GM19397 (cell line): ENCODE measurements at regions not wholly inside any gene's neighbourhood (a gene's known extent, or its start where the extent isn't known, plus 50 kb on each side); places are given as distances from the start of the nearest gene placed in this dataset.

Source experiments
- ATAC-seq: cut with Tn5 transposase; IDR thresholded peaks from one replicate; pipeline ENCODE4 v1.9.1; 2021; ENCODE audit warnings: mild to moderate bottlenecking, moderate library complexity; ENCODE audit not compliant: unreplicated experiment

DNA sequence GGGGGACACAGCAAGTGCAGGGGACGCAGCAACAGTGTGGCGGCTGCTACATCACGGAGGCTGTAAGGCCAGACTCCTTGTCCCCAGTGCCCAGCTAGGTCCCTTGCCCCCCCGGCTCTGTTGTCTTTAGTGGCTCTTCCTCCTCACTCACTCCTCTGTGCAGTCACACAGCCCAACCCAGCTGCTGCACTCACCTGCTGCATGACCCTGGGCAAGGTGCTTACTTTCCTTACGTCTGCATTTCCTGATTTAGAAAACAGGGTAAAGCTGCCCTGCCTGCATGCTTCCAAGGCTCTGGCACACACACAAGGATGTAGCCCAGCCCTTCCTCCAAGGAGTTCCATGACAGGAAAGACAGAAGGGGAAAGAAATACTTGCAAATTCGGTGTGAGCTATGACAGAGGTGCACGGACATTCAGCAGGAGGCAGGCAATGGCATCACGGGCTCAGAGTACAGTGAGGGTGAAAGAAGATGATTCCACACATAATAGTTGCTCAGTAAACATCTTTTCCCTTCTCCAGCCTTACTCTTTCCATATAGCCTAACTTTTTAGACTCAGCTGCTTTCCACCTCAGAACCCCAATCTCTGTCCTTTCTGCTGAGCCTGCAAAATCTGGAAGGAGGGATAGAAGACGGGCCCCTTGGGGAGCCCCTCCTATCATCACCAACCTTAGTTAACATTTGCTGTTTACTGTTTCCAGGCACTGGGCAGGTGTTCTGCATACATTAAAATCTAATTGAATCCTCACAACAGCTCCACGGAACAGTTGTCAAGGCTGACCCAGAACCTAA is 150.9 kb downstream of the MRM1 start:
- ATAC-seq = no peak

DNA sequence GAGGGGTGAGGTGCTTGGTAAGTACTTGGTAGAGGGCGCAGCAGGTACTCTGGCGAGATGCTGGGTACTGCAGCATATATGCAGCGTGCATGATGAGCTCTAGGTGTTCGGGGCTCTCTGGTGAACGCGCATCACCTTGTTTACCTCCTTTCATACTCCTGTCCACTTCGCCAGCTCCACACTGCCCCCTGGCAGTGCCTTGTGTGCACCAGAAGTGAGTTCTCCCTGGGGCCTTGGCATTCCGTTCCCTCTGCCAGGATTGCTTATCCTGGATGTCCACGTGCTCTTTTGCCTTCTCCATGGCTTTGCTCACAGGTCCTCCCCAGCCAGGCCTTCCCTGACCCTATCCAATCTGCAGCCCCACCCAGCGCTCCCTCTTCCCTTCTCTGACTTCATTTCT is 154.2 kb downstream of the MRM1 start:
- ATAC-seq = no peak

DNA sequence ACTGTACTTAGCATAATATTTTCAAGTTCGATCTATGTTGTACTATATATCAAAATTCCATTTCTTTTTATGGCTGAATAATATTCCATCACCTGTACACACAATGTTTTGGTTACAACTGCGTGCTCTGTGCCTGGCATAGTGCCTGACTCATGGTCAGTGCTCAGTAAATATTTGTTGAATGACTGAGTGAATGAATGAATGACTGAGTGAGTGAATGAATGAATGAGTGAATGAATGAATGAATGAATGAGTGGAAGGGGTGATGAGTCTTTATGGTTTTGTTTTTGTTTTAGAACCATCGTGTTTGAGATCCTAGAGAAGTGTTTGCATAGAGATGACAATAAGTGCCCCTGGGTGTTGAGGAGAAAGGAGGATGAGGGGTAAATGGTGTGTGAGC is 155.3 kb downstream of the MRM1 start:
- no peak for ATAC-seq

DNA sequence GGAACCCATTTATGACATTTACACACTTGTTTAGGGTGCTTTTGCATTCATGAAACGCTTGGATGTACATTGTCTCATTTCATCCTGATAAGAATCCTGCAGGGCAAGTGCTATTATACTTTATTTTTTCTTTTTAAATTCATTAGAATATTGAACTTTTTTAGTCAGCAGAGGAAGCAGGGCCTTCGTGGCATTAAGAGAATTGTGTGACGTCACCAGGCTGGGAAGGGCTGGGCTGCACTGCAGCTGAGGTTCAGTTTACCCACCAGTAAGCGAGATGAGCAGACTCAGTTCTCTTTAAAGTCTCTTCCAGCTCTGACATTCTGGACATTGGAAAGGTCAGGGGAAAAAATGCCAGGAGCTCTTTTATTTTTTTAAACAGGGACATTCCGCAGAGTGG is 159.0 kb downstream of the MRM1 start:
- no peak for ATAC-seq

DNA sequence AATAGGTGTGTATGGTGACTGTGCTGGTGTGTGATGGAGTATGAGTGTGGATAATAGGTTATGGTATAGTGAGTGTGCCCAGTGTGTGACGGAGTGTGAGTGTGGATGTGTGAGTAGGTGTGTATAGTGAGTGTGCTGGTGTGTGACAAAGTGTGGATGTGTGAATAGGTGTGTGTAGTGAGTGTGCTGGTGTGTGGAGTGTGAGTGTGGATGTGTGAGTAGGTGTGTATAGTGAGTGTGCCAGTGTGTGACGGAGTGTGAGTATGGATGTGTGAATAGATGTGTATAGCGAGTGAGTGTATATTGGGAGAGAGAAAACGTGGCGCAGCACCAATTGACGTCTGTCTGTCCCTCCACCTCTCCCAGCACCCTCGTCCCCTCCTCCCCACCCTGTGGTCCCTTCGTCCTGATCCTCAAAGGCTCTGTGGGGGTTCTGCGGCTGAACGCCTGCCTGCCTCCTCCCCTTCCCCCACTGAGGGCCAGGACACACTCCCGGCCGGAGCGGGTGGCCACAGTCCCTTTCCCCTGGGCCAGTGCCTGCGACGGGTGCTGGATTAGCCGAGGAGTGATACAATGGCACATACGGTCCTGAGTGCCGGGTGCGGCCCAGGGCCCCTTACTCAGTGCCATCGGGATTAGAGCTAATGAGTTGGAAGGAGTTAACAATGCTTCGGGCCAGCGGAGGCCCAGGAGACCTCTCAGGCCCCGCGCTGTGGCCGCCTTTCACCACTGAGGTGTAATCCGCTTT is 160.0 kb downstream of the MRM1 start:
- ATAC-seq = no peak

DNA sequence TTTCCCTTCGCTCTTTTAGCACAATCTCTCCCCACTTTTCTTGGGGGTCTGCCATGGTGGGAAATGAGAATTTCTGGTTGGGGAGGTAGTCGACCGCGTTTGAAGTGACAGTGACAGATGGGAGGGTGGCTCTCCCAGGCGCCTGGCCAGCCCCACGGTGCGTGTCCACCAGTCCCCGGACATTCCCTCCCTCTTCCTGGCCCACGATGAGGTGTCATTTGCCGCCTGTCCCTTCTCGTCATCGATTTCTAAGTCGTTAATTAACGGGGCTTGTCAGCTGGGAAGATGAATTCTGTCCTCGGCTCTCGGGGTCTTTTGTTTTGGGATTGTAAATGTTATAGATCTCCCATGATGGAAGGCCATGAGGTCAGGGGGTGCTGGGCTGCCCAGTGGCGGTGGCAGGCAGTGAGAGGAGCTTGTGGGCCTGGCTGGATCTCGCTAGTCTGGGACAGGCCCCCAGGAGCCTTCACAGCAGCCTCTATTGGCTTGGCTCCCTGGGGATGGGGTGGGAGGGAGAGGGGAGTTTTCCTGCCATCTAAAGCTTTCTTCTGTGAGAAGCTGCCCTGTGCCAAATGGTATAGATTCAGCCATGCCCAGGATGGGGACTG is 164.2 kb downstream of the MRM1 start:
- no peak for ATAC-seq

DNA sequence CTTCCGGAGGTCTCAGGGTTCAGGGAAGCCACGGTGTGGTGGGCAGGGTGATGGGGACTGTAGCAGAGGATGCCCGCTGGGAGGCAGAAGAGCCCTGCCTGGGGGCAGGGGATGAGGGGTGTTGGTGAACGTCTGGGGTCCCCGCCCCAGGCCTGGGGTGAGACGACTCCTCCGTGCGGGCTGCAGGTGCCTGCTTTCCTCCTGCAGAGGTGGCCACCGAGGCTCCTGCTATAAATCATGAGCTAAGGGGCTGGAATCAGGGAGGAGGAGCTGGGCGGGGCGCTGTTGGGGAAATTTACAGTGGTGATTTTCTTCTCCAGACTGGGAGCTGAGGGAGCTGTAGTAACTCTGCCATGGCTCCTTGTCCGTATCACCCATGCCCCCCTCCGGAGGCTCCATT is 167.0 kb downstream of the MRM1 start:
- ATAC-seq = no peak

DNA sequence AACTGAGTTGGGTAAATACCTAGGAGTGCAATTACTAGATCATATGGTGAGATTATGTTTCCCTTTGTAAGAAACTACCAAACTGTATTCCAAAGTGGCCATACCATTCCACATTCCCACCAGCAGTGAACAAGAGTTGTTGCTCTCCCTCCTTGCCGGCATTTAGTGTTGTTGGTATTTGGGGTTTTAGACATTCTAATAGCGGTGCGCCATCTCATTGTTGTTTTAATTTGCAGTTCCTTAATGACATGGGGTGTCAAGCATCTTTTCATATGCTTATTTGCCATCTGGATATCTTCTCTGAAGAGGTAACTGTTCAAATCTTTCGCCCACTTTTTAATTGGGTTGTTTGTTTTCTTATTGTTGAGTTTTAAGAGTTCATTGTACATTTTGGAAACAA is 164.2 kb upstream of the LHX1 start:
- no peak for ATAC-seq

DNA sequence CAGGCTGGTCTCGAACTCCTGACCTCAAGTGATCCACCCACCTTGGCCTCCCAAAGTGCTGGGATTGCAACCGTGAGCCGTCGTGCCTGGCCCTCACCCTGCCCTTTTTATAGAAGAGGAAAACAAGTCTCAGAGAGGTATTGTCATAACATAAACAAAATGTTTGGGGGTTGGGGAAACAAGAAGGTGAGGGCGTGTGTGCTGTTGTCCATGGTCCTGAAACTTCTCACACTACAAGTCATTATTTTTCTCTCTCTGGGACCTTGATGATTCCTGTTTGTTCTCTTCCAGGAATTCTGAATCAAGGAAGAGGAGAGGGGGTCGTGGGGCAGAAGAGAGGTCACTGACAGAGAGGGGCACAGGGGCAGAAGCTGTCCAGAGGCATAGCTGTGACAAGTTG is 160.2 kb upstream of the LHX1 start:
- ATAC-seq = no peak

DNA sequence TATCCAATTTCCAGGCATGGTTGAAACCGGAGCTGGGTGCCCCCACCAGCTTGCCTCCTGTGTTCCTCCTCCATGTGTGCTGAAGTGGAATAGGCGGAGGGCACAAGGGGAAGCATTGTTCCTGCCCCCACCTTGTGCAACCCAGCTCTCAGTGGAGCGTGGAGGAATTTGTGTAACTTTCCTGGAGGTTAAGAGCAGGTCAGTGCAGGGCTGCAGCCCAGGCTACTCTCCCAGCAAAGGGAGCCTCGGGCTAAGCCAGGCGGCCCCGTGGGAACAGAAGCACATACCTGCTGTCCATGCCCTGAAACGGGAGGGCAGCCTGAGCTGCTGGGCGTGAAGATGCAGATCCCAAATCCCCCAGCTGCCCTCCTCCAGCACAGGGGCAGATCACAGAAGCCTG is 158.8 kb upstream of the LHX1 start:
- no peak for ATAC-seq

DNA sequence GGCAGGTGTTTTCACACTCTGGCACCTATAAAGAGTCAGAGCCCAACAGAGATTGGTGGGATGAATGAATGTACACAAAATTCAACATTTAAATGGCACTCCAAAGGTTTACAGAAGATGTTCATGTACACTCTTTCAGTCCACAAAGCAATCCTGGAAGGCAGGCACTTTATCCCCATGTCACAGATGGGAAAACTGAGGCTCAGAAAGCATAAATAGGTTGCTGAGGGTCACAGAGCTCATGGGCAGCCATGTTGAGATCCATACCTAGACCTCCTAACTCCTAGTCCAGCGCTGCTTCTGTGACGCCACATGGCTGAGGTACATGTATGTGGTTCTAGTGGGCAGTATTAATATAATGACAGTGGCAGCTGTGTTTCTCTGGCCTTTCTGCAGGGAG is 157.7 kb upstream of the LHX1 start:
- ATAC-seq = no peak

DNA sequence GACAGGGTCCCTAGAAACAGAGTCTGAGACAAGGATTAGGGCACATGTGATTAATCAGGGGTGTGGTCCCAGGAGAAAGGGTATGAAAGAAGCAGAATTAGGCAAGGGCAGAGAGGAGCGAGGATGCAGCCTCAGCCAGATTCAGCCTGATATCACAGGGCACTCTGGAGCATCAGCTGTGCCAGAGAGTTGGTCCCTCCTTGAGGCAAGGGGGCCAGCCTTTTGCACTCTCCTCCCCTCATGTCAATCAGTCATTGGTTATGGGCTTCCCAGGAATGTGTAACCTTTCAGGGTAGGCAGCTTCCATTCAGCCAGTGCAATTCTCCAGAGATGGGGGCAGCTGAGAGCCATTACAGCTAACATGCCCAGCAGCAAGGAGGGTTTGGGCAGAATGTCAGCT is 152.6 kb upstream of the LHX1 start:
- no peak for ATAC-seq

DNA sequence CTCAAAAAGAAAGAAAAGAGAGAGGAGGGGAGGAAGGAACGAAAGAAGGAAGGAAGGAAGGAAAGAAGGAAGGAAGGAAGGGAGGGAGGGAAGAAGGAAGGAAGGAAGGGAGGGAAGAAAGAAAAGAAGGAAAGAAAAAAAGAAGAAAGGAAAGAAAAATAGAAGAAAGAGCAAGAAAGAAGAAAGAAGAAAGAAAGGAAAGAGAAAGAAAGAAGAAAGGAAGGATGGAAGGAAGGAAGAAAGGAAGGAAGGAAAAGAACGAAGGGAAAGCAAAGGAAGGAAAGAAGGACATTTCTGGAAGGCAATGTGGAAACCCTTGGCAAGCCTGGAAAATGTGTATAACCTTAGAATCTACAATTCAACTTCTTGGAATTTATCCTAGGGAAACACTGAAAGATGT is 150.4 kb upstream of the LHX1 start:
- no peak for ATAC-seq

DNA sequence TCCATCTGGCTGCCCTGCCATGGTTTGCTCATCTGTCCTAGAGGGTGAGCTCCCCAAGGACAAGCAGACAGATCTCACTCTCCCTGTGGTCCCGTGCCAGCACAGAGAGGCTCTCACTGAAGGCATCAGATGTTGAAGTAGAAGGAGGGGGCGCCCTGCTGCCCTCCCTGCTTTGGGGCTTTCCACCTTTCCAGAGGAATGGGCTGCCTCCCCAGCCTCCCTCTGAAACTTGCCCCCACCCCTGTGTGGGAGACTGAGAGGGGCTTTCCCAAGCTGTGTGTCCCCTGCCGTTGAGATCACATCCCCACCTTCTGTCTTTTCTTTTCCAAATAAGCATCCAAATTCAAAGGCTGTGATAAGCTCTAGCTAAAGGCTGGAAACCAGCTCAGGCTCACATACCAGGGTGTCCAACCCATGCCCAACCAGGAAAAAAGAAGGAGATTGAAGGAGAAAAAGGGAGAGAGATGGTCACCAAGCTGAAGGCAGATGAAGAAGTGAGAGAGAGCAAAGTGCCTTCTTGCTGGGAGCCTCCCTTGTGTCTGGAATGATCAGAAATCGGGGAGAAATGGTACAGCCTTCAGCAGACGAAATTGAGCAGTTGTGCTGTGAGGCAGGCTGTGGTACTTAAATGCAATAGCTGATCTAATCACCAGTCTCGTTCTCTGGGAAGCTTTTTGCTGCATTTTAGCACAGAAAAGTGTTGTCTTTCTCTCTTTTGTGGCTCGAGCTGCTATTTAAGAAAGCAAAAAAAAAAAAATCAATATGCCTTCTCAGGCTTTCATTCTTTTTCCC is 145.9 kb upstream of the LHX1 start:
- no peak for ATAC-seq

DNA sequence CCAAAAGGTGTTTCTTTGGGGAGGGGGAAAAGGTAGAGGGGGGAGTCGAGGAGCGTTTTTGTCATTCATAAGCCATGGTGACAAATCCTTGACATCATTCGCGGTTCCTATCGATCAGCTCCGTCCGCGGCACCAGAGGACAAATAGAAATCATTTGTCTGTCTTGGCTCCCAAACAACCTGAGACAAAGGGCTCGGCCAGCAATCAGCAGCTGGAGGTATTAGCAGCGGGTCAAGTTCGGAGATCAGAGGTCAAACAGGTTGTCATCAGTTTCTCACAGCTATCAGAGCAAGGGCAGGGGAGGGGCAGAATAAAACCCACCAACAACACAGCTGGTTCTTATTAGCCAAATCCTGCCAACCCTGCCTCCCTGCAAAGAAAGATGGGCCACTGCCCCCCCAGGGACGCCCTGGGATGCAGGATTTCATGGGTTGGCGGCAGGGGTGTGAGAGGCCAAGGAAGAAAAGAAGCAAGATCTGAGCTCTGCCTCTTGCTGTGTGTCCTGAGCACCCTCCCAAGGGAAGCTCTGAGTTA is 145.3 kb upstream of the LHX1 start:
- no peak for ATAC-seq

DNA sequence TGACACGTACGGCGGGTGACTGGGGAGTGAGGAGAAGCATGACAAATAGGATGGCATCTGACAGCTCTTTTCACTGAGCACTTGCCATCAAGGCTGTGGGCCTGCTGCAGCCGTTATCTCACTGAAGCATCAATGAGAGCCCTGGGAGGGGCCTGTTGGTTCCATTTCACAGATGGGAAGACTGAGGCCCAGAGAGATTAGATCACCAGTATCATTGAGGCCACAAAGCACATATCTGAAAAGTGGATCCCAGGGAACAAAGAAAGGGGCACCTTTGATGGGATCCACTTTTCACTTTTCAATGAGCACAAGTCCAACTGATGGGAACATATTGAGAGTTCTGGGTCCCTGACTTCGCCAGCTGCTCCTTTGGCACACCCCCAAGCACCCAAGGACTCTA is 144.4 kb upstream of the LHX1 start:
- no peak for ATAC-seq

DNA sequence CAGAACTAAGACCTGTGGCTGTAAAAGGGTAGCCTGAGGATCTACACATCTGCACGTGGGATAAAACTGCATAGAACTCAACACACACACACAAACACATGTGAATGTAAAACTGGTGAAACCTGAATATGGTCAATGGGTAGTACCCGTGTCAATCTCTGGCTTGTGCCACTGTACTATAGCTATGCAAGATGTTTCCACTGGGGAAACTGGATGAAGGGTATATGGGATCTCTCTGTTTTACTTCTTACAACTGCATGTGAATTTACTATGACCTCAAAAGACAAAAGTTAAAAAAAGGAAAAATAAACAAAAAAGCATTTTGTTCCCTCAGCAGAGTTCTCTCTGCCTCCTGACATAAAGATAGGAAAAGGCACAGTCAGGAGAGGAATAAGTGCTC is 143.3 kb upstream of the LHX1 start:
- no peak for ATAC-seq

DNA sequence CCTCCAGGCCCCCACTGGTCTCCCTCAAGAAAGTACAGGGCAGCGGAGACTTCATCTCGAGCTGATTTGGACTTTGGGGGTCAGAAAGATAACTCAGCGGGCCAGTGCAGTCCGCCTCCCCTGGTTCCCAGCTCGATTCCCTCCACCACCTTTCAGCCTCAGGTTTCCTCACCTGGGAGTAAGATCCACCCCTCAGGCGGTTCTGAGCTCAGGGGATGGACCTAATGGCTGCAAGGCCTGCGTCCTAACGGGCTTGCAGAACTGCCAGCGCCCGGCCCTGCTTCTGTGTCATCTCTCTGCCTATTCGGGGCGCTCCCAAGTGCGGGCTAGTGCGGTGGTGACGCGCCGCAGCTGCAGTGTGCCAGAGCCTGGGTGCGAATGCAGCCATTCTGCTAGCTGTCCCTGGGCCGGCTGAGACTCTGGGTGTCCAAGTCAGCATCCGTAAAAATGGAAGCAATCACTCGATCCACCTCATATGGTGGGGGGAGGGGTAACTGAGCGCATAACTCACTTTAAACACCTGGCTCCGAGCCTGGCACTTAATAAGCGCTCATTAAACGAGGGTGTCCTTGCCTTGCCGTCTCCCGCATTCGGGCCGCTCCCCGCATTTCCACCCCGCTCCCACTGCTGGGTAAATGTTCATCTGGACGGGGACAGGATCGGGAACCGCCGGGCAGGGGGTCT is 129.6 kb upstream of the LHX1 start:
- no peak for ATAC-seq

DNA sequence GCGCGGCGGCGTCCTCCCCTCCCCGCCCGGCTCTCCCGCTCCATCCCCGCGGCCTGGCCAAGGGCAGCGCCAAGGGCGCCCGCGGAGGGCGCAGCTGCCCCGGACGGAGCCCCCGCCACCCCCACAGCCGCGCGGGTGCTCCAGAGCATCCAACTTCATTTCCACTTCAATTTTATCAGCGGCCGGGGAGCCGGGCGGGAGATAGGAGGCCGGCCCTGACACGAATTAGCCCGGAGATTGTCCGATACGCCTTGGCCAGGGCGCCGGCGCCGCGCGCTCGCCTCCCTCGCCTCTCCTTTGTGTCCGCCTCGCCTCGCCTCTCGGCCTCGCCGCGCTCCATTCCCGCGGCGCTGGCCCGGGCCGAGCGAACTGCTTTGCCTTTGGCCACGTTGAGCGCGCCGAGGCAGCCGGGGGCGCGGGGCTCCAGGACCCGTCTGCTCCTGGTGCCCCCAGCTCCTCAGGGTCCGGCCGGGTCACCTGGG is 129.1 kb upstream of the LHX1 start:
- no peak for ATAC-seq

DNA sequence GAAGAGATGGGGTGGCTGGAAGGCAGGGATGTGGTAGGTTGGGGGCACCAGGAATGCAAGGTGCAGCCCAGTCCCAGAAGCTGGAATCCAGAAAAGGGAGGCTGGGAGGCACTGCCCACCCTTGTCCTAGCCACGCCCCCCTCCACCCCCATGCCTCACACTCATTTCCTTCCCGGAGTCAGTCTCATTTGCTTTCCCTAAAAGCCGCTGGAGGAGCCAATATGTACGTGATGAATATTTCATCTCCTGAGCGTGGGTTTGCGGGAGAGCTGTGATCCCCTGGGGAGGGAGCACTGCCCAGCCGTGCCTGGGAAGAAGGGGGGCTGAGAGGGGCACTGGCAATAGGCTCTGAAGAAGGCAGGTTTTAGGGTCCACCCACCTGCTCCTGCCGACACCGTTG is 124.5 kb upstream of the LHX1 start:
- no peak for ATAC-seq
